Stimulated activated CD4-positive, alpha-beta T cell treated with anti-CD3 and anti-CD28 coated beads, Interleukin-2, amount 100 ng/mL, for 4 hours (primary cell): ENCODE measurements at regions not wholly inside any gene's neighbourhood (a gene's known extent, or its start where the extent isn't known, plus 50 kb on each side); places are given as distances from the start of the nearest gene placed in this dataset.

Source experiments
- DNase-seq: peaks from one replicate; pipeline ENCODE4 v3.0.0-alpha.2; 2020; ENCODE audit warnings: low read depth

DNA sequence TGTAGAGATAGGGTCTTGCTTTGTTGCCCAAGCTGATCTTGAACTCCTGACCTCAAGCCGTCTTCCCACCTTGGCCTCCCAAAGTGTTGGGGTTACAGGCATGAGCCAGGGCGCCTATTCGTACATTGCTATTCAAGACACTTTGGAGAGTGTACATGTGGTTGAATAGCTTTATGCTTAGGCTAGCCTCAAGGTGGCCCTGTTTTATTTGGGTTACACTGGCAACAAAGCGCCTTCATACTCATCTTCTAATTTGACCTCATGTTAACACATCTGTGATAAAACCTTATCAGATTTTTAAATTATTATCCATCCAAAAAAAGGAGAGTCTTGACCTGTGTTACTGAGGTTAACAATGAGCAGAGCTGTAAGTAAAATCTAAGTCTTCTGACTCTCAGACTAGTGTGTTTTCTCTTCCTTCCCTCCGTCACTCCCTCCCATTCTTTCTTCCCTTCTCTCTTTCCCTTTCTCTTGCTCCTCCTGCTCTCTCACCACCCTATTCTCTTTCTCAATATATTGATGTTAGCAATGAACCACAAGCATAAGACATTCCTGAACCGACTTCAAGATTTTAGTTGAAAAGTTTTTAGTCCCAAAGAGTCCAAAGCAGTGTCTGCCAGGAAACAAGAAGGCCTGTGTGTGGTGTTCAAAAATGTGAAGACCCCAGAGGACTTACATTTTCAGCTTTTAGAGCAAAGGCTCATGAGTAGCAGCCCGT is 603.7 kb upstream of the CFAP20DC start:
- DNase-seq: no peak

DNA sequence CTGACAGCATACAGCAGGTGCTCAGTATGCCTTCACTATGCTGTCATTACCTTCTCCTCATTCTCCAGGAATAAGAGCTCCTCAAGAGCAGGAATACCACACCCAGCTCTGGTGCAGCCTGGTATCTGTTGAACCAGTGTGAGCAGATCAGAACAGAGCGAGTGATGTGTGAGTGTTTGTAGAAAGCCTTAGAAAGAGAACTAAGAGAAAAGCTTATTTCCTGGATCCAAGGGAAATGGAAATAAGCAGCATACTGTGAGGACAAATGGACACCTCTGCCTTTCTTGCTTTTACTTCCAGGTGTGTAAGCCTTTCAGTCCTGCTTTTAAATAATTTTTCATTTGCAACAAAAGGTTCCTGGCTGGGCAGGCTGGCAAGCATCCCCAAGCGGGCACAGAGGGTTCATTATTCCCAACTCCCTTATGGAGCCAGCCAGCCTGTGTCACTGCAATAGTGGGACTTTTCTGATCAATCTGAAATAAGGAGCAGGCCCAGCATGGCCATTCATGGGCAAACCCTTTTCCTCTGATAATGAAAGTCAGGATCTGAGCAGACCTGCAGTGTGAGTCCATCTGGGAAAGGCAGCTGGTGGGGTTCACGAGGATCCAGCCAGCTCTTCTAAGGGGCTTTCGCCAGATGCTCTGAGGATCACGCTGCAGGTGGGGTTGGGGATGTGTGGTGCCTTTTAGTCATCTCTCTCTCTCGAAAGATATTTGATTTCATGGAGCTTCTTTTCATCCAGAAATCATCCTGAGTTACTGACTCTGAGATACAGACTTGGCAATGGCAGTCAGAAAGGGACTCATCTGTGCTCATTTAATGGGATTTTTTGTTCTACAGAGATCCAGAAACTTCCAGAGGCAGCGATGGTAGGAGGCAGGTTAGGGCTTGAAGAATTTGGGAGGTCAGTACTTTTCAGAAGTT is 594.9 kb upstream of the CFAP20DC start:
- DNase-seq: no peak

DNA sequence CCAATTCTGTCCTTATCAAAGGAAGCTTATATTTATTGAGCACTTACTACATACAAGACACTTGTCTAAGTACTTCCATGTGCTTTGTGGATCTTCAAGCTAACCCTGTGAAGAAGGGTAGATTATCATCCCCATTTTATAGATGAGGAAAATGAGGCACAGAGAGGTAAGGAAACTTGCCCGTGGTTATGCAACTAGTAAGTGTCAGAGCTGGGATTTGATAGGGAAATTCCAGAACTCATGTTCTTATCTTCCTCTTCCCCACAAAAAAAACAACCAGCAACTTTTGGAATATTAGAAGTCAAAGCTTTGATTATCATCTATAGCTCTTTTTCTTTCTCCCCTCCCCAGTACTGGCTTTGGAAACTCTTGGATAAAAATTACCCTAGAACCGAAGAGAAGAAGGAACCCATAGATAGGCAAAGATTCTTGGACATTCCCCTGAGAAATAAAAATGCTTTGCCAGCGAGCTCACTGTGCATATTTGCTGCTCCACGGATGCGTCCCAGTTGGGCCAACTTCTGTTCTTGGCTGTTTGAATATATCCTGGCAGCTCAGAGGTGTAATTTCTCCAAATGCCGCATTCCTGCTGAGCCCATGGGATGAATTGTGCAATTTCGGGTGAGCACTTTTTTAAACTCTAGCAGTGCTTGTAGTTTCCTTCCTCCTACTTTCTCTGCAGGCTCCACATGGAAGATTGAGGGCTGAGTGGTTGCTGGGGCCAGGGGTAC is 591.5 kb upstream of the CFAP20DC start:
- DNase-seq: no peak

DNA sequence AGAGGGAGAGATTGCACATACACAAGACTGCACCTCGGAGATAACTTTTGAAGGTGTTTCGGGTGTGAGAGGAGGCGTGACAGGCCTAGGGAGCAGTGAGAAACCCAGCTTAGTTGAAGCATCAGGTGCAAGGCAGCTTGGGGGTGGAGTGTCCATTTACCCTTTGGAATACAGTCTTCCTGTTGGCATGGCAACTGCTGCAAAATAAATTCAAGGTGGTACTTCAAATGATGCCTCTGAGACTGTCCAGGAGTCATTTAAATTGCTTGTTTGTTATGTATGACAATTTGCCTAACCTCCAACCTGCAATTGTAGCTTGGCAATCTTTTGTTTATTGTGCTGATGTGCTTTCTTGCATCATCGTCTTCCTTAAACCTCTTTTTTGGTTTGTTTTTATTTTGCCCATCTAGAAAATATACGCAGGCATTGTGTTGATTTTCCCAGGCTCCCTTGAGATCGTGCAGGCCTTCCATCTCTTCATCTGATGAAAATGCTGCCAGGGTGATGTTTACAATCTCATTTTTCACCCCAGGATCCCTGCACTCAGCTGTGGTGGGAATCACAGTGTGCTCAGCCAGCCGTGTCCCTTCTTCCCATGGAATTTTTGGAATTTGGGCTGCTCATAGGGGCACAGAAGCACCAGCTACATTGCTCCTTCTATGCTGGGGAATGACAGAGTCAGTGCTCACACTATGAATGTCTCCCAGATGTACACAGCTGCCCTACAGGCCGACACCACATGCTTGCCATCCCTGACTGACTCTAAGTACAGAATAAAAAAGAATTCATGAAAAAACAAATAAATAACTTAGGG is 583.1 kb upstream of the CFAP20DC start:
- DNase-seq: no peak

DNA sequence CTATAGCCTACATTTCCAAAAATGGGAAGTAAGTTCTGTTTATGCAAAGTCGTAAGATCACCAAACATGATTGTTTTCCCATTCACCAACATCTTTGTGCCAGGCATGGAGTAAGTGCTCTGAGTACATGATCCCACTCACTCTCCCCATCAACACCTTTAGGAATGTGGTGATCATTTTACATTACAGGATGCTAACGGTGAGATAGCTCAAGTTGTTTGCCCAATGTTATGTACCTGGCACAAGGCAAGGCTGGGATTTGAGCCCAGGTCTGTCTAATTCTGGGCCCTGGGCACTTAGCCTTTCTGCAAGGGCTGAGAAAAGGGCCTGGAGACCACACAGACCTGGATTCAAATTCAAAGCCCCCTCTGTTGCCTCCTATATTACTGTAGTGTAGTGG is 581.7 kb upstream of the CFAP20DC start:
- no peak for DNase-seq

DNA sequence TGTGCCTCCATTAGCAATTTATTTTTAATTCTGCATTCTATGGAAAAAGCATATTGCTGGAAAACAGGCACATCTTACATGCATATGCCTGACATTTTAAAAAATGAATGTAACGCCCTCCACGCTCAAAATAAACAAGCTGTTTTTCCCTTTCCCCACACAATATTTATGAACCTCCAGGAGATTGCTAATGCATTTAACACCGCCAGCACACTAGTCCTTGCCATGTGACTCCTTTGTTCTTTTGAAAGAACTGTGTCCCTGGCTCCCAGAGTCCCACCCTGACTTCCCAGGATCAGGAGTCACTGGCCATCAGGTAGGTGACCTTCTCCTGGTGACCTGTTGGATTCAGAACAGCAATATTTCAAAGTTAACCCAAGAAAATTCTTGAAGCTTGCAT is 571.2 kb upstream of the CFAP20DC start:
- DNase-seq: no peak

DNA sequence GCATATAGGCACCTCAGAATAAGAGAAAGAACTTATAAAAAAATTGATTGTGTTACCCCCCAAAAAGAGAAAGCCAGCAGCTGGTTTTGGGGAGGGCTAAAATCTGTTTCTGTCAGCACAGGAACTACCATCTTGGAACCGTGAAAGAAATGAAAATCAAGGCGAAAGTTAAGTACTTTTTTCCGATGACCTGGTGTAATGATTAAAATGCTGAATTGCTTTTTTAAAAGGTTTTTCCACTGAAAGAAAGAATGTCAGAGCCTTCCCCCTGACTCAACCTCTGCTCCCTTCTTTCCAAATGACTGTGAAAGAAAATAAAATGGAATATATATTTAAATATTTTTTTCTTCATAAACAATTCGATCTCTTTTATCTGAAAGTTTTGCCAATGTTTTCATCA is 570.5 kb upstream of the CFAP20DC start:
- DNase-seq: no peak

DNA sequence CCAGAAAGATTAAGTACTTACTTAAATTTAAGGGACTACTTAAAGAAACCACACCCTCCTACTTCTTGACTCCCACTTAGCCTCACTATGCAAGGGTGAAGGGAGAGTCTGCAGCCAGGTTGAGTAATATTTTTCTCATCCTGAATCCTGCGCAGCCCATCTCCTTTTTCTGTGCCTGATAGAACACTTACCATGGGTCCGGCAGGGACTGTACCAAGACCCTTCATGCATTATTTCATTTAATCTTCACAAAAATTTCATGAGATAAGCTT is 562.6 kb upstream of the CFAP20DC start:
- no peak for DNase-seq

DNA sequence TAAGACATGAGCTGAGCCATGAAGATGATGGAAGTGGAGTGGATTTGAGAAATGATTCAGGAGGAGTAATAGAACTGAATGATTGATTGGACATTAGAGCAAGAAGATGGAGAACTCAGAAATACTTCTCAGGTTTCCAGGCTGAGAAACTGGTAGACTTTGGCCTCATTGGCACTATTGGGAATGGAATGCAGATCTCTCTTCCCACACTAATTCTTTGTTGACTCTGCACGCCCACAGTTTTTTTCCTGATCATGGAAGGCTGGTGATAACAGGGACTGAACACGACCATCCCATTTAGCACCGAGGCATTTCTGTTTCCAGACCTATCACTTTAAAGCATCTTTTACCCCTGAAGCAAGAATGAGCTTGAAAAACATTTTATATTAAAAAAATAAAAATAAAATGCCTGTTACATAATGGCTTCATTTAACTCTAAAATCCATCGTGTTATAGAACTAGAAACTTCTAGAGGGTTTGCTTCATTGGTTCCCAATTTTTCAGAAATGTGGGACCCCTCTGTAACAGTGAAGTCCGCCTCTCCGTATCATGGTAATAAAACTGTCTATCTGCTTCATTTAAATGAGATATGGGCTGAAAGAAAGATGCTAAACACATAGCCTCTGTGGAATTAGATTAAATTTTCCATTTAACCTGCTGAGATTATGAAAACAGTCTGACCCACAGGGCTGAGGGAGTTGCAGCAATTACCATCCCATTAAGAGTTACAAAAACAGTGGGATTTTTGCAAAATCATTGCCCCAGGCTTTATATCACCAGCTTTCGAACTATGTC is 562.0 kb upstream of the CFAP20DC start:
- DNase-seq: no peak

DNA sequence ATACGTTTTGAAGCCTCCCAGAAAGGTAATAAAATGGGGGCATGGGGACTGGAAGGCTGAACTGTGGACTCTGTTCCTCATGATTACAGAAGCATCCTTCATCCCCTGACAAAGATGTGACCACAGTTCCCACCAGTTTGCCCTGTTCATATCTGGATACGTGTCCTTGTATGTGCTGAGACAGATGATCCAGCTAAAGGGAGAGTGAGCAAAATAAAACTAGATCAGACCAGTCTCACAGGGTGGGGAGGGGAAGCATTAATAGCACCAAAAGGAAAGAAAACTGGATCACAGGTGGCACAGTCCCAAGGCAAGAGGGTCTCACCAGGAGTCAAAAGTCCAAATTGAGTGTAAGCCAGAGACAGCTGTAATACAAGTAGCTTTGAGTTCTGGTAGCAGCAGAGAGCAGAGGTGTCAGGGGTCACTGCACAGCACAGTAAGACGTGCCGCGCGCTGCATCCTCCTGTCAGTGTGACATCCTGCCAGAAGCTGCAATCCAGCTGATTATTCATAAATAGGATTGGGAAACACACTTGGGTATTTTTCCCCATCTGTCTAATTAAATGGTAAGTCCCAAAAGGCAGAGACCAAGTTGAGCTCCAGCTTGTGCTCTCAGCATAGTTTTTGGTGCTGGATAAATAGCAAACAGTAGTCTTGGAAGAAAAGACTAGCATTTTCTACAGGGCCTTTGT is 560.0 kb upstream of the CFAP20DC start:
- no peak for DNase-seq

DNA sequence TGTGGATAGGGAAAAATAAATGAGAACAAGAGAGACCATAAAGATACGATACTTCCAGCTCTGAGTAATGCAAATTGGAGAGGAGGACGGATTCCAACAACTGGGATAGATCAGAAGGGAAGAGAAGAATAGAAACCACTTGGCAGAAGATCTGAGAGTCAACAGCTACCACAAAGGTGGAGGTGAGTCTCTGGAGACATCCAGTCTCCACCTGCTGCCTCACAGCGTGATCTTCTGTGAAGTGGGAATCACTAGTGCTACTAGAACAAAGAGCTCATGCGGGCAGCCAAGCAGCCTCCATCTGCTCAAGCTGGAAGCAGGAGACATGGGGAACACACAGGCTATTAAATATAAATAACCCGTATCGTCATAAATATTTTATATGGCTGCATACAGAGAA is 558.5 kb upstream of the CFAP20DC start:
- no peak for DNase-seq

DNA sequence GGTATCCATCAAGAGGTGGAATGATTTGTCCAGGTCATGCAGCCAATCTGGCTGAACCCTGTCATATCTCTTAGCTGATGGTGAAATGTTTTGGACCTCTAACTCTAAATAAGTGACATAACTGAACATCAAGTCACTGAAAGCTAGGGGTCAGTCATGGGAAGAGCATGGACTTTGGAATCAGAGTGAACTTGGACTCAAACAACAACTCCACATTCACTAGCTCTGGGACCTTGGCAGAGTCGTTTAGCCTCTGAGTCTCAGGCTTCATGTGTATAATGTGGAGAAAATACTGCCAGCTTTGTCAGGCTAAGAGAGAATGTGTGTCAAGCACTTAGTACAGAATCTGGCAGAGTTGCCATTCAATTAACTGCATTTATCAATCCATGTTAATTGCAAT is 557.8 kb upstream of the CFAP20DC start:
- no peak for DNase-seq

DNA sequence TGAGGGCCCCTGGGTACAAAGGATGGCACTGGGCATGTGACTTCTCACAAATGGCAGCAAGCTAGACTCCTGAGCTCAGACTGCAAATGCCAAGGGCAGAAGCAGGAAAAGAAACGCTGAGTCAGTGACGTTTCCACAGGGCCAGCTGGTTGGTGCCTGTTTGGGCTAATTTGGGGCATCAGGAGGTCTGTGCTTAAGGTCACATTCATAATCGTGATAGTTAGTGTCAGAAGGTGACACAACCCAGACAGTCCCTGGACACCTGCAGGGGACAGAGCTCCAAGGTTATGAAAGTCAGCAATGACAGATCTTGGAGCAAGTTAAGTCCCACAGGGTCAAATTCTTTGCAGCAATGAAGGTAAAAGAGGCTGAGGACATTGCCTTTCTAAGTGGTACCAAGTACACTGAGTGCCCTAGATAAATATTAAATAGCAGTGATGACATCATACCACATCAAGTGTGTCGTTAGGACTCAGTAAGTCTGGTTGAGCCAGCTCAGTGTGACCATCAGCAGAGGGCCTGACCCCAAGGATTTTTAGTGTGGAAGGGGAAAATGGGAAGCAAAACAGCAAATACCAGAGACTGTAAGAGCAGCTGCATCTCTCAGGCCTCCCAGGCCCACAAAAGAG is 556.9 kb upstream of the CFAP20DC start:
- DNase-seq: no peak

DNA sequence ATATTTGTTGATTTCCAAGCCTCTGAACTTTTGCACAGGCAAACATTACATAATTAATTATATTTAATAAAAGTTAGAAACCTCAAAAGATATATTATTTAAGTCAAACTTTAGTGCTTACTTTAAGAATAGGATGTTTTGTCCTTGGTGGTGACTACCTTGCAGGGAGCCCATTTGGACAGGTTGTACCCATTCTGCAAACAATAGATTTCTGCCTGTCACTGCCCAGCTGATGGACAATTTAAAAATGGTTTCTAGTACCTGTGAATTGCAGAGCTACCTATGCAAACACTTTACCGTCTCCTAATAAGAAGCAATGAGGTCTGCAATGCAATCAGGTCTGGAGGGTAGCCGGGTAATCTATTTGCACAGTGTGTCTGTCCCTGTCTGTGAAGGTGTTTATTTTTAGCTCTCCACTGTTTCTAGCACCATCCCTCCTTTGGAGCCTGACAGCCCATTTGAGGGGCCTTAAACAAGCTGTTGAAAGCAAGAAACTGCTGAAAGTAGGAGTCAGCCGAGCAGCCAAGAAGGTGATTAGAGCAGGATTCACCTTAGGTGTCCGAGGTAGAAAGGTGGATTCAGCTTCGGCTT is 556.2 kb upstream of the CFAP20DC start:
- no peak for DNase-seq

DNA sequence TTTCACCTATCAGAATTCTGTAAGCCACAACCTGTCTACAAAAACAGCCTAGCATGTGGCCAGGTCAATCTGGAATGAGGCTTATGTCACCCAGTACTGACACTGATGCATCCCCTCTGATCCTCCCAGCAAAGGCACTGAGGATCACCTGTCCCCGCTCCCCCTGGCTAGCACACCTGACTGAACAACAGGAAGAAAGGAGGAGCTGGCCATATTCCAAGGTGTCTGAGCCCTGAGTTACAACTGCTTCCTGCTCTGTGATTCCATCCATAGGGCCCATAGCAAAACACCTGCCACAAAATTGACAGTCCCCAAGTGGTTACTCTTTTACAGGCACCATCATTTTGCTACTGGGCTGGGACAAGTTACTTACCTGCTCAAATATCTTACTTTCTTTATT is 555.5 kb upstream of the CFAP20DC start:
- DNase-seq: no peak

DNA sequence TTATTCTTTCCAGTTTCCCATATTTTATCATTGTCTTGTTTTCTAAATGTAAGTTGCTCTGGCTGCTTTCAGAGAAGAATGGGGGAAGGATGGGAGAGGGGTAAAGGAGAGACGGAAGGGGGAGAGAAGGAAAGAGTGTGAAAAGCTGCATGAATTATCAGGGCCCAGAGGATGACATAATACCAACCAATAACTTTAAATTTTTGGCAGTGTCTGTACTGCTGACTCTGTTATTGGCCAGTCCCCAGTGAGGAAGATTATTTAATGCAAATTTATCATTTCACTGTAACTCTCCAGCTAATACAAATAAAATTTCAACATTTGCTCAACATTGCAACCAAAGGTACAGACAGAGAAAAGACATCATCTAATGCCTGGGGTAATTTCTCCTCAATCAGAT is 551.7 kb upstream of the CFAP20DC start:
- no peak for DNase-seq

DNA sequence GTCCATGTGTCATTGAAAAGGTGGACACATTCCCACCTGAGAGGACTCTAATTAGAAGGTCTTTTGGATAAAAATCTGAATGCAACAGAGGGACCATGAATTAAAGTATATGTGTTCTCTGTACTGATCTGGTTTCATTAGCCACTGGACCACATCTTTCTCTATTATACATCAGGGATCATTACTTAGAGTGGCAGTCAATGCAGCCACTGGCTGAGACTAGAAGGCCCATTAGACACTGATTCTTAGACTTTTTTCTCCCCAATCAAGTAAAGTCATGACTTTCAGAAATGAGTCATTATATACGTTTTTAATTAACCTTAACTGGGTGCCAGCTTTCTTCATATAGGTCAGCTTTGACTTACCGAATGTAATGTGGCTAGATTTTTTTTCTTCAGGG is 550.8 kb upstream of the CFAP20DC start:
- DNase-seq: no peak

DNA sequence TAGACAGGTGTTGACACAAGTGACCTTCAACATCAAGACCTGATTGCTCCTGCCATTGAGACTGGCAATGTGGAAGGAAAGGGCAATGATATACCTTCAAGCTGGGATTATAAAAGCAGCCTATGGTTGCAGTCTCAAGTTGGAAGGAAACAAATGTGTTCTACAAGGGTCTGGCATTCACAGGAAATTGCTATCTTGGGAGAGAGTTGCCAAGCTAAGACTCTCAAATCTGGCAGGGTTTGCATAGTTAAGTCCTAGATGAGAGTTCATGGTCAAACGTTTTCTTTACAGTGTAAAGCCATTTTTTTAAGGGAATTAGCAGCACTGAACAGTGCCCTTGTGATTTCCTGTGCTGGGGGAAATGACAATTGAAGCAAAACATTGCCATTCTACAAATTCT is 546.9 kb upstream of the CFAP20DC start:
- DNase-seq: no peak

DNA sequence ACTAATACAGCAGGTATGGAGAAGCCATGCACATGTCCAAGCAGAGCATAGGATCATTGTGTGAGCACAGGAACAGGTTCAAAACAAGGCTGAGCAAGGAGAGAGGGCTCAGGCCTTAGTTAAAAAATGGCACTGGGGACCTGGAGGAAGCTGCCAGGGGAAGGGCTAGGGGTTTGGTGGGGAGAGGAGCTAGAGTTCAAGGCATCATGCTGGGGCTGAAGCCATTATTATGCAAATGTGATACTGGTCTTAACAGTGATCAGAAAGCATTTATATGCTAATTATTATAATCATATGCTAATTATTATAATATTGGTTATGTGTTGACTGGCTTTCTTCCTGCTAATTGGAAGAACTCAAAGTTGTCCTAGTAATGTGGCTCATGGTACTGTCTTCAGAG is 546.0 kb upstream of the CFAP20DC start:
- no peak for DNase-seq

DNA sequence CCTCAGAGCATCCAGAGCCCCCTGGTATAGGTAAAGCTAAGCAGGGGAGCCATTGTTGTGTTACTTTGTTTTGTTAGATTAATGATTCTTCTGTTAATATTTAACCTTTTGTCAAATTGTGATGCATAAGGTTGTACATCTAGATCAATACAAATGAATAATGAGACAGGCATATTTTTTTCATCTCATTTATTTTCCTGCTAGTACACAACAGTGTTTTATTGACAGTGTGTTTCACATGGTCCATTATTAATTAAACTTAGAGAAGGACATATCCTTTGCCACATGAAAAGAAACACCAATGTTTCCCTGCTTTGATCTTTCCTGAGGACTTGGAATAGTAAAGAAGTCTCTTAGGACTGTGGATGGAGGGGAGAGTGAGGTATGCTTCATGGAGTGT is 543.6 kb upstream of the CFAP20DC start:
- no peak for DNase-seq
